Mesenchymal stem cell (in vitro differentiated cells and primary cell): ENCODE measurements at regions not wholly inside any gene's neighbourhood (a gene's known extent, or its start where the extent isn't known, plus 50 kb on each side); places are given as distances from the start of the nearest gene placed in this dataset.

Source experiments
- DNase-seq: peaks from one replicate; pipeline ENCODE4 v3.0.0-alpha.2; 2013
- H2AFZ ChIP-seq: one replicate; pipeline ENCODE4 v1.6.1; 2013; ENCODE audit warnings: low read depth, mild to moderate bottlenecking, control low read depth, inconsistent platforms, low read length, moderate library complexity
- H2AK5ac ChIP-seq: 2 replicates; pipeline ENCODE4 v1.6.1; 2013; ENCODE audit warnings: low read length, moderate library complexity, mild to moderate bottlenecking, inconsistent platforms; ENCODE audit not compliant: severe bottlenecking
- H2BK120ac ChIP-seq: one replicate; pipeline ENCODE4 v1.6.1; 2013; ENCODE audit warnings: low read depth, mild to moderate bottlenecking, inconsistent platforms, low read length, moderate library complexity
- H2BK12ac ChIP-seq, 2 experiments: one replicate each; pipeline ENCODE4 v1.6.1; 2013; ENCODE audit warnings: inconsistent platforms in 2 of 2, low read length in 2 of 2, mild to moderate bottlenecking in 2 of 2, moderate library complexity in 2 of 2, control low read depth in 1 of 2
- H2BK15ac ChIP-seq: one replicate; pipeline ENCODE4 v1.6.1; 2013; ENCODE audit warnings: mild to moderate bottlenecking, low read depth, inconsistent platforms; ENCODE audit not compliant: poor library complexity, severe bottlenecking
- H2BK5ac ChIP-seq: 2 replicates; pipeline ENCODE4 v1.6.1; 2013; ENCODE audit warnings: low read depth, mild to moderate bottlenecking, low read length, control low read depth, inconsistent platforms; ENCODE audit not compliant: poor library complexity, severe bottlenecking
- H3K14ac ChIP-seq, 2 experiments: one replicate each; pipeline ENCODE4 v1.6.1; 2013; ENCODE audit warnings: inconsistent platforms in 2 of 2, low read length in 2 of 2, control low read depth in 1 of 2, mild to moderate bottlenecking in 1 of 2, moderate library complexity in 1 of 2
- H3K18ac ChIP-seq, 2 experiments: one replicate each; pipeline ENCODE4 v1.6.1; 2013; ENCODE audit warnings: inconsistent platforms in 2 of 2, low read length in 2 of 2, control low read depth in 1 of 2, low read depth in 1 of 2, mild to moderate bottlenecking in 1 of 2
- H3K23ac ChIP-seq, 2 experiments: one replicate each; pipeline ENCODE4 v1.6.1; 2013; ENCODE audit warnings: inconsistent platforms in 2 of 2, low read length in 2 of 2, mild to moderate bottlenecking in 2 of 2, moderate library complexity in 2 of 2, control low read depth in 1 of 2
- H3K27ac ChIP-seq: 2 replicates; pipeline ENCODE4 v1.5.1; 2013; ENCODE audit warnings: mild to moderate bottlenecking, moderate library complexity, low read length, control low read depth, inconsistent platforms; ENCODE audit not compliant: poor library complexity, severe bottlenecking
- H3K27me3 ChIP-seq, 2 experiments: 2 replicates each; pipeline versions ENCODE4 v1.6.1 to v1.7.0; 2013; ENCODE audit warnings: low read length in 2 of 2, mild to moderate bottlenecking in 2 of 2, moderate library complexity in 2 of 2, control low read depth in 1 of 2, inconsistent platforms in 1 of 2; ENCODE audit not compliant: control insufficient read depth in 1 of 2, insufficient read depth in 1 of 2
- H3K36me3 ChIP-seq, 2 experiments: 2 replicates each; pipeline versions ENCODE4 v1.6.1 to v1.7.0; 2013; ENCODE audit warnings: low read length in 2 of 2, control low read depth in 1 of 2, inconsistent platforms in 1 of 2, low read depth in 1 of 2, mild to moderate bottlenecking in 1 of 2; ENCODE audit not compliant: insufficient read depth in 2 of 2, control insufficient read depth in 1 of 2
- H3K4ac ChIP-seq, 2 experiments: one replicate each; pipeline ENCODE4 v1.6.1; 2013; ENCODE audit warnings: inconsistent platforms in 2 of 2, low read length in 2 of 2, mild to moderate bottlenecking in 2 of 2, moderate library complexity in 2 of 2, control low read depth in 1 of 2, low read depth in 1 of 2
- H3K4me1 ChIP-seq: 2 replicates; pipeline ENCODE4 v1.6.1; 2013; ENCODE audit warnings: low read depth, low read length, control low read depth; ENCODE audit not compliant: control insufficient read depth, insufficient read depth
- H3K4me2 ChIP-seq: 2 replicates; pipeline ENCODE4 v1.6.1; 2013; ENCODE audit warnings: low read length, mild to moderate bottlenecking, inconsistent platforms; ENCODE audit not compliant: poor library complexity, severe bottlenecking
- H3K4me3 ChIP-seq, 2 experiments: 2 replicates each; pipeline versions ENCODE4 v1.5.1 to v1.7.0; 2013; ENCODE audit warnings: low read length in 2 of 2, mild to moderate bottlenecking in 2 of 2, control low read depth in 1 of 2, low read depth in 1 of 2; ENCODE audit not compliant: insufficient read depth in 1 of 2
- H3K79me1 ChIP-seq: replicated peaks from 2 replicates; pipeline ENCODE4 v1.6.1; 2013; ENCODE audit warnings: mild to moderate bottlenecking, control low read depth, low read length, inconsistent platforms; ENCODE audit not compliant: poor library complexity, severe bottlenecking
- H3K9ac ChIP-seq: 2 replicates; pipeline ENCODE4 v1.7.0; 2013; ENCODE audit warnings: mild to moderate bottlenecking, low read length, moderate library complexity
- H3K9me3 ChIP-seq: 2 replicates; pipeline ENCODE4 v1.7.0; 2013; ENCODE audit warnings: mild to moderate bottlenecking, low read length; ENCODE audit not compliant: control insufficient read depth
- H4K8ac ChIP-seq: one replicate; pipeline ENCODE4 v1.6.1; 2013; ENCODE audit warnings: inconsistent platforms, mild to moderate bottlenecking, low read length, moderate library complexity
- H4K91ac ChIP-seq: one replicate; pipeline ENCODE4 v1.6.1; 2013; ENCODE audit warnings: mild to moderate bottlenecking, low read length, inconsistent platforms
- WGBS: methylation state at CpG from one replicate; pipeline ENCODE4 v1.1.7; 2013; ENCODE audit warnings: mixed read lengths; 5-methylcytosine and 5-hydroxymethylcytosine counted together

GRCh38 chr13:90430127-90430526 is 917.4 kb upstream of the MIR17HG start:
- H4K91ac ChIP-seq: no peak overlapping the region
- no peak overlapping the region for H3K4me3 ChIP-seq
- no CpG with 5 or more reads among the region's 2 CpGs for WGBS

GRCh38 chr13:90436697-90437096 is 910.8 kb upstream of the MIR17HG start:
- Histone ChIP-seq H3K23ac (no peak overlapping the region), H3K27ac (no peak overlapping the region), H2BK5ac (no peak overlapping the region), H3K9me3 (no peaks in the 10 kb centered on the region), H2BK120ac (no peak overlapping the region), H2BK12ac (no peak overlapping the region), H2BK15ac (no peak overlapping the region), H4K8ac (no peak overlapping the region), H3K4ac (no peak overlapping the region), H3K4me2 (no peak overlapping the region), H3K4me1 (no peaks in the 10 kb centered on the region), H3K18ac (no peak overlapping the region), H3K27me3 (no peaks in the 10 kb centered on the region), H2AK5ac (no peak overlapping the region), H3K79me1 (no peaks in the 10 kb centered on the region), H3K14ac (no peak overlapping the region), H3K9ac (no peak overlapping the region), H2AFZ (no peak overlapping the region), H3K36me3 (no peaks in the 10 kb centered on the region), H3K4me3 (no peak overlapping the region), H4K91ac (no peak overlapping the region)
- no peak for DNase-seq
- 86% methylated on average over 2 of the region's 4 CpGs for WGBS

More at GRCh38 chr13:90430127-90430526, 917.4 kb upstream of the MIR17HG start:
- DNase-seq: no peak
- Histone ChIP-seq H3K4me1 (no peaks in the 10 kb centered on the region), H3K14ac (no peak overlapping the region), H2BK15ac (no peak overlapping the region), H2BK12ac (no peak overlapping the region), H2BK5ac (no peak overlapping the region), H3K9ac (no peak overlapping the region), H2AK5ac (no peak overlapping the region), H3K18ac (no peak overlapping the region), H3K27me3 (no peaks in the 10 kb centered on the region), H3K9me3 (no peaks in the 10 kb centered on the region), H2BK120ac (no peak overlapping the region), H3K36me3 (no peaks in the 10 kb centered on the region), H3K23ac (no peak overlapping the region), H3K4ac (no peak overlapping the region), H4K8ac (no peak overlapping the region), H3K79me1 (no peaks in the 10 kb centered on the region), H3K4me2 (no peak overlapping the region), H3K27ac (no peak overlapping the region), H2AFZ (no peak overlapping the region)

- no peak for DNase-seq
These were observed 908.9 kb upstream of the MIR17HG start for GRCh38 chr13:90438576-90438975.

GRCh38 chr13:90443268-90443667 is 904.2 kb upstream of the MIR17HG start:
- Histone ChIP-seq H3K79me1 (no peaks in the 10 kb centered on the region), H2AK5ac (peak overlapping the region; percentile 19), H3K27ac (peak overlapping the region; percentile 57), H2BK15ac (no peak overlapping the region), H3K9ac (no peak overlapping the region), H3K9me3 (no peaks in the 10 kb centered on the region), H2AFZ (no peak overlapping the region), H3K4me1 (peaks cover 9% of the 10 kb centered on the region), H4K8ac (no peak overlapping the region), H3K14ac (no peak overlapping the region), H3K4me2 (no peak overlapping the region), H3K4me3 (no peak overlapping the region), H4K91ac (no peak overlapping the region), H2BK5ac (no peak overlapping the region), H3K27me3 (no peaks in the 10 kb centered on the region), H2BK12ac (no peak overlapping the region), H2BK120ac (no peak overlapping the region), H3K23ac (no peak overlapping the region), H3K18ac (no peak overlapping the region), H3K36me3 (no peaks in the 10 kb centered on the region), H3K4ac (no peak overlapping the region)
- DNase-seq: no peak
- no CpG with 5 or more reads among the region's 3 CpGs for WGBS

More at GRCh38 chr13:90438576-90438975, 908.9 kb upstream of the MIR17HG start:
- Histone ChIP-seq H3K14ac (no peak overlapping the region), H2AK5ac (no peak overlapping the region), H3K9ac (no peak overlapping the region), H2BK120ac (no peak overlapping the region), H3K23ac (no peak overlapping the region), H3K4me1 (peaks cover 1% of the 10 kb centered on the region), H3K4me3 (no peak overlapping the region), H4K91ac (no peak overlapping the region), H3K18ac (no peak overlapping the region), H2BK15ac (no peak overlapping the region), H3K4me2 (no peak overlapping the region), H3K27ac (no peak overlapping the region), H3K27me3 (no peaks in the 10 kb centered on the region), H3K79me1 (no peaks in the 10 kb centered on the region), H3K4ac (no peak overlapping the region), H3K9me3 (no peaks in the 10 kb centered on the region), H2BK5ac (no peak overlapping the region), H3K36me3 (no peaks in the 10 kb centered on the region), H2BK12ac (no peak overlapping the region), H4K8ac (no peak overlapping the region), H2AFZ (no peak overlapping the region)
- 100% methylated on average over 2 of the region's 3 CpGs for whole genome bisulfite sequencing
